Psoas muscle (tissue), 7 donors: ENCODE measurements at regions not wholly inside any gene's neighbourhood (a gene's known extent, or its start where the extent isn't known, plus 50 kb on each side); places are given as distances from the start of the nearest gene placed in this dataset.

ENCODE experiments used
- ATAC-seq, 4 donors: fragments of 200-7000 bp; cut with Tn5 transposase; one replicate each; pipeline ENCODE4 v1.9.1; 2020; ENCODE audit warnings: moderate library complexity in 3 of 4, mild to moderate bottlenecking in 2 of 4
- DNase-seq, 2 donors: peaks; one replicate each; pipeline ENCODE4 v3.0.0-alpha.2; 2020
- H3K27ac ChIP-seq: fragments of 200-600 bp; one replicate; pipeline ENCODE4 v1.8.0; 2022
- H3K27me3 ChIP-seq, 3 donors: fragments of 200-600 bp in 1 of 3; one replicate each; pipeline versions ENCODE4 v1.6.1 to v1.8.0; 2013 to 2022; ENCODE audit warnings: low read length in 2 of 3, mild to moderate bottlenecking in 2 of 3, moderate library complexity in 1 of 3; ENCODE audit not compliant: insufficient read depth in 3 of 3
- H3K36me3 ChIP-seq, 2 donors: fragments of 200-600 bp in 1 of 2; one replicate each; pipeline versions ENCODE4 v1.6.1 to v1.8.0; 2013 to 2022; ENCODE audit warnings: low read depth in 1 of 2, mild to moderate bottlenecking in 1 of 2, moderate library complexity in 1 of 2; ENCODE audit not compliant: insufficient read depth in 1 of 2
- H3K4me1 ChIP-seq: fragments of 200-600 bp; one replicate; pipeline ENCODE4 v1.8.0; 2022
- H3K4me3 ChIP-seq: fragments of 200-600 bp; one replicate; pipeline ENCODE4 v1.8.0; 2022; ENCODE audit warnings: mild to moderate bottlenecking
- H3K9me3 ChIP-seq: fragments of 200-600 bp; one replicate; pipeline ENCODE4 v1.8.0; 2022
- WGBS, 3 donors: extraction: QIAGEN DNeasy Blood & Tissue Kit; methylation state at CpG; one replicate each; pipeline versions ENCODE4 v1.1.6 to v1.1.7; 2013; 5-methylcytosine and 5-hydroxymethylcytosine counted together
- intact Hi-C, 2 donors: fragments of 100-400 bp; cut with DNase I; formaldehyde crosslinking; loops; one replicate each; pipeline versions ENCODE4 v1.11.0 to v1.14.2; 2022
- TF ChIP-seq, protein P1 (sequence below): fragments of 200-600 bp; IDR thresholded peaks from one replicate; pipeline ENCODE4 v1.8.0; 2022; ENCODE audit warnings: antibody characterized with exemption
- donor health status: healthy with polysubstance abuse.
- donor health status: DM: no; HTN: no; CAD: no; lungs with moderate emphysema.
- donor health status: Bipolar disorder and iron deficiency.
- donor health status: healthy.
- donor health status: DM: yes; HTN: yes; CAD: no.
- donor health status: DM: no; HTN: no; CAD: no.
- donor health status: DM: yes; HTN: yes; CAD: no.

DNA sequence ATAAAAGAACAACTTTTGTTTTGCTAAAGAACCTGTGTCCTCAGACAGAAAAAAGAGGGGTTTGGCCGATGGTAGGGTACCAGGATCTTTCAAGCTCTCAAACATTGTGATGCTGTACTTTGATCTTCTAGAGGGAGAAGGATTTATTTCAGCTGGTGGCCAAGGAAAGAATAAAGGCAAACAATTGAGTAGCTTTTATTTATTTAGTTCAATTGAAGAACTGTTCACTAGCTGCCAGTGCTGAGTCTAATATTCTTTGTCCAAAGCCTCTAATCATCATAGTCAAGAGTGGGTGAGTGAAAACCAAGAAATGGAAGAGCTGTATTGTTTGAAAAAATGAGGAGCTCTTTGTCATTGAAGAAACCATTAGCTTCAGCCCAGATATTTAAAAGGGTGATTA, 138.4 kb downstream of the FAT3 start:
- DNase-seq (no peak), ATAC-seq (no peak)
- Histone ChIP-seq H3K36me3 (no peaks in the 10 kb centered on the region), H3K9me3 (no peaks in the 10 kb centered on the region), H3K4me1 (no peaks in the 10 kb centered on the region), H3K4me3 (no peak overlapping the region), H3K27ac (no peak overlapping the region), H3K27me3 (no peaks in the 10 kb centered on the region)
- 66 to 74% (median 67%) methylated on average over 1 of the region's 1 CpG for WGBS, 3 donors
- intact Hi-C loops, result no loop called here
- TF ChIP-seq, protein P1, sequence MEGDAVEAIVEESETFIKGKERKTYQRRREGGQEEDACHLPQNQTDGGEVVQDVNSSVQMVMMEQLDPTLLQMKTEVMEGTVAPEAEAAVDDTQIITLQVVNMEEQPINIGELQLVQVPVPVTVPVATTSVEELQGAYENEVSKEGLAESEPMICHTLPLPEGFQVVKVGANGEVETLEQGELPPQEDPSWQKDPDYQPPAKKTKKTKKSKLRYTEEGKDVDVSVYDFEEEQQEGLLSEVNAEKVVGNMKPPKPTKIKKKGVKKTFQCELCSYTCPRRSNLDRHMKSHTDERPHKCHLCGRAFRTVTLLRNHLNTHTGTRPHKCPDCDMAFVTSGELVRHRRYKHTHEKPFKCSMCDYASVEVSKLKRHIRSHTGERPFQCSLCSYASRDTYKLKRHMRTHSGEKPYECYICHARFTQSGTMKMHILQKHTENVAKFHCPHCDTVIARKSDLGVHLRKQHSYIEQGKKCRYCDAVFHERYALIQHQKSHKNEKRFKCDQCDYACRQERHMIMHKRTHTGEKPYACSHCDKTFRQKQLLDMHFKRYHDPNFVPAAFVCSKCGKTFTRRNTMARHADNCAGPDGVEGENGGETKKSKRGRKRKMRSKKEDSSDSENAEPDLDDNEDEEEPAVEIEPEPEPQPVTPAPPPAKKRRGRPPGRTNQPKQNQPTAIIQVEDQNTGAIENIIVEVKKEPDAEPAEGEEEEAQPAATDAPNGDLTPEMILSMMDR, result no peak

DNA sequence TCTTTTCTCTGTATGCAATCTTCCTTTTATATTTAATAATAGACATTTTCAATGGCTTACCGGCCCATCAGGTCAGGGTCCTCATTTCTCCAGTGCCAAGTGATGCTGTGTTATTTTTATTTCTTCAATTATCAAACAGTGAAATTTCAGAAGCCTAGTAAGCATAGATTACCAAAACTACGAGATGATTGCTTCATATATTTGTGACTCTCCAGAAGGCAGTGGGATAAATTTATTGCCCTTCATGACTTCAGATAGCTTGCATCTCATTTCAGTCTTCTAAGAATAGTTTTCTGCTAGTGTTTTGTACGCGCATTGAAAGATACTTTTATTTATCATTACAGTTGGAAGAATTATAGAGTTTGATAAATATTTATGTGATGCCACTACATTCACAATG, 139.6 kb downstream of the FAT3 start:
- TF ChIP-seq, protein P1, result no peak
- no peak overlapping the region for H3K4me3 ChIP-seq
- DNase-seq (no peak), ATAC-seq (no peak)
- H3K27ac ChIP-seq, result no peak overlapping the region
- 83 to 88% (median 86%) methylated on average over 4 of the region's 4 CpGs for WGBS, 3 donors
- intact Hi-C loops, result no loop called here
- no peaks in the 10 kb centered on the region for H3K36me3 ChIP-seq
- no peaks in the 10 kb centered on the region for H3K27me3 ChIP-seq
- H3K4me1 ChIP-seq, result no peaks in the 10 kb centered on the region
- no peaks in the 10 kb centered on the region for H3K9me3 ChIP-seq

DNA sequence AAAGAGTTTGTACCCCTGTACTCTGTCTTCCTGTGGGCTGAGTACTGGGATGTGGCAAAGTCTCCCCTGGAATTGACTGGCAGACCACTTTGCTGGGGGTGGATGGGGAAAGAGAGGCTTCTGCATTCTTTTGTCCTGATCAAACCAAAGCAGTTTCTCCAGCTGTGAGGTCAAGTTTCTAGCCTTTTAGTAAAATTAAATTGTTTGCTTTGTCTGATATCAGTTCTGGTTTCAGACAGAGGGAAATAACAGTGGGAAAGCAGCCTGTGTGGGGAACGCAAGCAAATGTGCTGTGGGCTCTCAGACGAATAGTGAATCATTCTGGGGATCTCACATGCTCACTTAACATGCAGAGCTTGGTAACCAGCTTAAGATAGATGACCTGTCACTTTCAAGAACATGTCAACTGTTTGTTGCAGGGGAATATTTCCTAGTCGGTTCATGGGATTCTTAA, 151.6 kb downstream of the FAT3 start:
- Histone ChIP-seq H3K4me3 (no peak overlapping the region), H3K27me3 (no peaks in the 10 kb centered on the region), H3K9me3 (no peaks in the 10 kb centered on the region), H3K27ac (no peak overlapping the region), H3K4me1 (no peaks in the 10 kb centered on the region), H3K36me3 (no peaks in the 10 kb centered on the region)
- TF ChIP-seq, protein P1, result no peak
- 25 to 28% (median 26%) methylated on average over 3 of the region's 3 CpGs for WGBS, 3 donors
- ATAC-seq (no peak), DNase-seq (no peak)
- intact Hi-C loops, result no loop called here

DNA sequence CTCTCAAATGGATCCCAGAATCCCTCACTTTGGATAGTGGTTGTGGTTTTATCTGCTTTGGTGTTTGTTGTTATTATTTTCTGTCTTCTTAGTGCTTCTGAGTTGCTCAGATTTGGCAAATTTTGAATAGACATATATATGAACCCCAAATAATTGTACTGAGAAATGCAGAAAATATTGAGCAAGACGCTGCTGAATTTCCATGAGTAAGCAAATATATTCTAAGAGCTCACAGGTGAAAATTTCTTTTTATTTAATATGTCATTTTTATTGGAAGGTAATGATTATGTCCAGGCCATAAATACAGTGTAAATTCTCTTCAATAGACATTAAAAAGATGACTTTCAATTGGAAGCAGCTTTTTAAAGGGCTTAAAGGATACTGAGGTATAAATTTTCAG, 152.1 kb downstream of the FAT3 start:
- 81 to 83% (median 82%) methylated on average over 1 of the region's 1 CpG for WGBS, 3 donors
- DNase-seq (no peak), ATAC-seq (no peak)
- H3K9me3 ChIP-seq, result no peaks in the 10 kb centered on the region
- H3K4me1 ChIP-seq, result no peaks in the 10 kb centered on the region
- intact Hi-C loops, result no loop called here
- no peaks in the 10 kb centered on the region for H3K27me3 ChIP-seq
- H3K27ac ChIP-seq, result no peak overlapping the region
- H3K36me3 ChIP-seq, result no peaks in the 10 kb centered on the region
- TF ChIP-seq, protein P1, result no peak
- no peak overlapping the region for H3K4me3 ChIP-seq

DNA sequence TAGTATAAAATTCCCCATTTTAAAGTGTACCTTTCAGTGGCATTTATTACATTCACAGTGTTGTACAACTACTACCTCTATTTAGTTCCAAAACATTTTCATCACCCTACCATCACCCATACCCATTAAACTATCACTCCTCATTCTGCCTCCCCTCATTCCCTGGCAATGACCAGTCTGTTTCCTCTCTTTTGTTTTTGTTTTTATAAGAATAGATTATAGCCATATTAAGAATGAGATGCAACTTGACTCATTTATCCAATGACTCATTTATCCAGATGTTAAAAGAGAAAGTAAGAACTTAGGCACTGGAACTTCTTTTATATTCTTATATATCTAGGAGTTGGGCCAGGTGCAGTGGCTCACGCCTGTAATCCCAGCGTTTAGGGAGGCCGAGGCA, 156.3 kb downstream of the FAT3 start:
- no peak overlapping the region for H3K4me3 ChIP-seq
- H3K4me1 ChIP-seq, result no peaks in the 10 kb centered on the region
- no peak overlapping the region for H3K27ac ChIP-seq
- 80 to 90% (median 89%) methylated on average over 3 of the region's 3 CpGs for WGBS, 3 donors
- no peaks in the 10 kb centered on the region for H3K27me3 ChIP-seq
- ATAC-seq, result no peak
- TF ChIP-seq, protein P1, result no peak
- no peaks in the 10 kb centered on the region for H3K36me3 ChIP-seq
- intact Hi-C loops, result no loop called here
- no peak for DNase-seq
- H3K9me3 ChIP-seq, result no peaks in the 10 kb centered on the region
